ENCODE measurements at regions not wholly inside any gene's neighbourhood (a gene's known extent, or its start where the extent isn't known, plus 50 kb on each side); places are given as distances from the start of the nearest gene placed in this dataset.

- no peak for TF ChIP-seq CTCF (conservative IDR thresholded peaks at IDR 0.05; ENCODE audit: low read depth, low read length)
- TF ChIP-seq EZH2 (IDR thresholded peaks at IDR 0.05; ENCODE audit: borderline replicate concordance, low read depth, low read length, poor library complexity, severe bottlenecking): no peak
- ChIA-PET POLR2A (ENCODE audit: low non-redundant PET) (no interaction called here), CTCF (no interaction called here)
- no peak overlapping the region for H3K4me3 ChIP-seq (ENCODE audit: low read depth, low read length, poor library complexity, severe bottlenecking)
- intact Hi-C loops (cut with micrococcal nuclease; ENCODE audit: unreplicated experiment): no loop called here
- no peaks in the 10 kb centered on the region for H3K9me3 ChIP-seq (ENCODE audit: low read depth, low read length, poor library complexity, severe bottlenecking)
- no peak for DNase-seq (ENCODE audit: low spot score)
- no peaks in the 10 kb centered on the region for H3K36me3 ChIP-seq (ENCODE audit: insufficient read depth, low read length, poor library complexity, severe bottlenecking)
- H3K27me3 ChIP-seq (replicated peaks; ENCODE audit: insufficient read depth, low read depth, low read length, poor library complexity): peaks cover 33% of the 10 kb centered on the region
- no TSS peak for BruUV-seq (replicated peaks)
- no peak overlapping the region for H3K27ac ChIP-seq (ENCODE audit: low read depth, low read length, poor library complexity, severe bottlenecking)
- peaks cover 6% of the 10 kb centered on the region for H3K4me1 ChIP-seq (ENCODE audit: insufficient read depth, low read length, poor library complexity, severe bottlenecking)
Observed at GRCh38 chr10:91159254-91159783, 61.1 kb upstream of the PCGF5 start.

GRCh38 chr10:91162050-91162494, 58.4 kb upstream of the PCGF5 start:
- no peak for DNase-seq (ENCODE audit: low spot score)
- H3K27ac ChIP-seq (ENCODE audit: low read depth, low read length, poor library complexity, severe bottlenecking): no peak overlapping the region
- H3K4me1 ChIP-seq (ENCODE audit: insufficient read depth, low read length, poor library complexity, severe bottlenecking): peaks cover 6% of the 10 kb centered on the region
- intact Hi-C loops (cut with micrococcal nuclease; ENCODE audit: unreplicated experiment): no loop called here
- peak overlapping the region; percentile 46 for H3K4me3 ChIP-seq (ENCODE audit: low read depth, low read length, poor library complexity, severe bottlenecking)
- POLR2A ChIA-PET (ENCODE audit: low non-redundant PET): no interaction called here
- no TSS peak for BruUV-seq (replicated peaks)
- TF ChIP-seq CTCF (conservative IDR thresholded peaks at IDR 0.05; ENCODE audit: low read depth, low read length): no peak
- no peak for TF ChIP-seq EZH2 (IDR thresholded peaks at IDR 0.05; ENCODE audit: borderline replicate concordance, low read depth, low read length, poor library complexity, severe bottlenecking)
- no peaks in the 10 kb centered on the region for H3K36me3 ChIP-seq (ENCODE audit: insufficient read depth, low read length, poor library complexity, severe bottlenecking)
- CTCF ChIA-PET: interaction anchor here (0.6 kb wide), 1 partner anchor 29 kb away, joined by 5 read pairs; no protein-coding TSS in a partner anchor
- H3K27me3 ChIP-seq (replicated peaks; ENCODE audit: insufficient read depth, low read depth, low read length, poor library complexity): peaks cover 48% of the 10 kb centered on the region
- no peaks in the 10 kb centered on the region for H3K9me3 ChIP-seq (ENCODE audit: low read depth, low read length, poor library complexity, severe bottlenecking)

GRCh38 chr10:91162495-91163268, 57.8 kb upstream of the PCGF5 start:
- peaks cover 54% of the 10 kb centered on the region for H3K27me3 ChIP-seq (replicated peaks; ENCODE audit: insufficient read depth, low read depth, low read length, poor library complexity)
- POLR2A ChIA-PET (ENCODE audit: low non-redundant PET): no interaction called here
- no peaks in the 10 kb centered on the region for H3K9me3 ChIP-seq (ENCODE audit: low read depth, low read length, poor library complexity, severe bottlenecking)
- peak; percentile 23 for DNase-seq (ENCODE audit: low spot score)
- peaks cover 6% of the 10 kb centered on the region for H3K4me1 ChIP-seq (ENCODE audit: insufficient read depth, low read length, poor library complexity, severe bottlenecking)
- BruUV-seq (replicated peaks): no TSS peak
- H3K27ac ChIP-seq (ENCODE audit: low read depth, low read length, poor library complexity, severe bottlenecking): no peak overlapping the region
- H3K4me3 ChIP-seq (ENCODE audit: low read depth, low read length, poor library complexity, severe bottlenecking): peak overlapping the region; percentile 66
- no peak for TF ChIP-seq EZH2 (IDR thresholded peaks at IDR 0.05; ENCODE audit: borderline replicate concordance, low read depth, low read length, poor library complexity, severe bottlenecking)
- no peak for TF ChIP-seq CTCF (conservative IDR thresholded peaks at IDR 0.05; ENCODE audit: low read depth, low read length)
- no peaks in the 10 kb centered on the region for H3K36me3 ChIP-seq (ENCODE audit: insufficient read depth, low read length, poor library complexity, severe bottlenecking)
- intact Hi-C loops (cut with micrococcal nuclease; ENCODE audit: unreplicated experiment): no loop called here
- CTCF ChIA-PET: no interaction called here

Measured in A673 (cell line).